GM04504 (cell line): ENCODE measurements at regions not wholly inside any gene's neighbourhood (a gene's known extent, or its start where the extent isn't known, plus 50 kb on each side); places are given as distances from the start of the nearest gene placed in this dataset.
"Not testable (repeated sequence)": the region's sequence is repeated elsewhere in the genome, so short reads cannot be mapped to it uniquely, and the experiment has no call there.

Experiments used
- DNase-seq: peaks from one replicate; pipeline ENCODE4 v3.0.0-alpha.2; 2012; ENCODE audit warnings: low read depth

- DNase-seq: not testable (repeated sequence)
These were observed 783.4 kb downstream of the NSUN3 start for GRCh38 chr3:94846251-94846650.

- DNase-seq: no peak
These were observed 799.8 kb downstream of the NSUN3 start for GRCh38 chr3:94862703-94863102.

- DNase-seq: no peak
These were observed 806.2 kb downstream of the NSUN3 start for GRCh38 chr3:94869059-94869547.

- DNase-seq: no peak
These were observed 810.9 kb downstream of the NSUN3 start for GRCh38 chr3:94873751-94874150.

GRCh38 chr3:94875149-94875548 is 812.3 kb downstream of the NSUN3 start:
- no peak for DNase-seq

- DNase-seq: no peak
These were observed 824.2 kb downstream of the NSUN3 start for GRCh38 chr3:94887065-94887464.

GRCh38 chr3:94896994-94897393 is 834.1 kb downstream of the NSUN3 start:
- no peak for DNase-seq

- no peak for DNase-seq
These were observed 841.4 kb downstream of the NSUN3 start for GRCh38 chr3:94904156-94904674.

- DNase-seq: no peak
These were observed 846.9 kb downstream of the NSUN3 start for GRCh38 chr3:94909726-94910125.

GRCh38 chr3:94912656-94913055 is 849.8 kb downstream of the NSUN3 start:
- no peak for DNase-seq

GRCh38 chr3:94927175-94927574 is 864.3 kb downstream of the NSUN3 start:
- DNase-seq: no peak

GRCh38 chr3:94928921-94929320 is 866.1 kb downstream of the NSUN3 start:
- DNase-seq: no peak

- DNase-seq: no peak
These were observed 873.1 kb downstream of the NSUN3 start for GRCh38 chr3:94935738-94936580.

- DNase-seq: no peak
These were observed 875.1 kb downstream of the NSUN3 start for GRCh38 chr3:94937980-94938379.

GRCh38 chr3:94946683-94947082 is 883.8 kb downstream of the NSUN3 start:
- DNase-seq: no peak

- no peak for DNase-seq
These were observed 898.7 kb downstream of the NSUN3 start for GRCh38 chr3:94961423-94962100.

GRCh38 chr3:94965867-94966475 is 903.1 kb downstream of the NSUN3 start:
- DNase-seq: no peak

- DNase-seq: no peak
These were observed 904.3 kb downstream of the NSUN3 start for GRCh38 chr3:94967196-94967595.

GRCh38 chr3:94968519-94968918 is 905.7 kb downstream of the NSUN3 start:
- no peak for DNase-seq

- DNase-seq: no peak
These were observed 909.2 kb downstream of the NSUN3 start for GRCh38 chr3:94972066-94972465.

- DNase-seq: no peak
These were observed 915.2 kb downstream of the NSUN3 start for GRCh38 chr3:94978084-94978483.

- no peak for DNase-seq
These were observed 922.9 kb downstream of the NSUN3 start for GRCh38 chr3:94985778-94986177.
